Left colon (tissue), 2 donors: ENCODE measurements at regions not wholly inside any gene's neighbourhood (a gene's known extent, or its start where the extent isn't known, plus 50 kb on each side); places are given as distances from the start of the nearest gene placed in this dataset.

Experiments
- ATAC-seq: fragments of 200-7000 bp; cut with Tn5 transposase; one replicate; pipeline ENCODE4 v1.9.1; 2020; ENCODE audit warnings: mild to moderate bottlenecking, moderate library complexity
- DNase-seq, 2 donors: peaks; one replicate each; pipeline ENCODE4 v3.0.0-alpha.2; 2020
- intact Hi-C, 2 donors: fragments of 100-400 bp; cut with DNase I in 1 of 2; cut with micrococcal nuclease in 1 of 2; formaldehyde crosslinking; loops; one replicate each; pipeline versions ENCODE4 v1.11.2 to v1.14.0; 2022; cut with DNase I, micrococcal nuclease
- donor health status: DM: no; HTN: no; CAD: no.
- donor health status: DM: yes; HTN: yes; CAD: no.

DNA sequence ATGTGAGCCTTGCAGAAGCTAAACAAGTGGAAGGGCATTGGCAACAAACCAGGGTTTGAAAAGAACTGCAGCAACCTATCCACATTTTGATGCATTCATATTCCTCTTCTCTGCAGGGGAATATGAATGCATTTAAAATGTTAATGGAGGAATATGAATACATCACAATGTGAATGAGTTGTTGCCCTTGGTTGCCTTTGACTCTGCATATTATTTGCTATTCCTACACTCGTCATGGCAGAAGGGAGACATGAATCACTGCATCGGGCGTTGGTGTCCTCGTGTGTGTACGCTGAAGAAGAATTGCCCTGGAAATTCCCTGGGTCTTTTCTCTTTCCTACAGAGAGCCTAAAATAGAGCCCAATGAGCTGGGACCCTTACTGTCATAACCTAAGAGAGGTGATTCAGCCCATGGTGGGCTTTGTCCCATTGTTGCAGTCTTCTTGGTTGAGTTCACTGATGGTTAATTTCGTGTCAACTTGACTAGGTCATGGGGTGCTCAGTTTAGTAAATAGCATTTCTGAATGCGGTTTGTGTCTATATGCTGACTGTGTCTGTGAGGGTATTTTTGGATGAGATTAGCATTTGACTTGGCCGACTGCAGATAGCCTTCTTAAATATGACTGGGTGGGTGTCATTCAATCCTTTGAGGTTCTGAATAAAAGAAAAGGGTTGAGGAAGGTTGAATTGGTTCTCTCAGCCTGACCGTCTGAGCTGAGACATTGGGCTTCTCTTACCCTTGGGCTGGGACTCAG lies 1422.9 kb upstream of the TMEM132C start:
- intact Hi-C loops, result no loop called here
- ATAC-seq (no peak), DNase-seq (no peak)

DNA sequence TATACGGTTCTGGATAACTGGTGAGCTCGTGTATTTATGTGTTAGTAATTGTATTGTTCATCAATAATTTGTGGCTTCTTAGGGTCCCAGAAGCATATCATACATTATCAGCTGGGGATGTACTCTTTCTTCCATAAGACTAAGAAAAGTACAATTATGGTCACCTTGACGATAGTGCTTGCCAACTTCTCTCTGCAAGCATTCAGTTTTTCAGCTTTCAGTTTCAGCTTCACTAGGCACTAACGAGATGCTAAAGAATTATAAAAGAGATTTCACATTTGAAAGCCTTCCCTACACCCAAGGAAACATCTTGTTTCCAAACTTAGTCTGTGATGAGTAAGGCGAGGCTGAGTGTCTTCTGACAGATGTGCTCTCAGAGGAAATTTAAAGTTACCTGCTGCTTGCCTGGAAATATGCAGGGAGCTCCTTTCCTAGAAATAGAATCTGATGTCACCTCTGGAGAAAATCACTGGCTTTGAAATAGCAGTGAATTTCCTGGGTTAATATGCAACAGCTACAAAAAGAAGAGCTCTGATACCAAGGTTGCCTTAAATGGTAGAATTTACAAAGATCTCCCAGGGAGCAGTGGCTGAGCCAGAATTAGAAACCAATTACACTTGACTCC lies 1419.9 kb upstream of the TMEM132C start:
- intact Hi-C loops, result no loop called here
- ATAC-seq (no peak), DNase-seq (no peak)

DNA sequence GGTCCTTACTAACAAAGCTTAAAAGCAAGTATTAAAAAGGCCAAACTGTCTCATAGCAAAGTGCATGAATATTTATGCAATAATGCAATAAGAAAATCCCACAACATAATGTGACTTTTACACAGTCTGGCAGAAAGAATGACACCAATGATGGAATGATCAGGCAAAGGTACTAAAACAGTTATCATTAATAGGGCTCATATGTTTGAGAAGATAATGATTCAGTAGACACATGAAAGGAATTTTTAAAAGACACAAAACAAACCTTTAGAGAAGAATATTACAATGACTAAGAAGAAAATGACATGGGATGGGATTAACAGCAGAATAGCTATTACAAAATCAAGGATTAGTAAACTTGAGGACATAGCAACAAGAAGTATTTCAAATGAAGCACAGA lies 1411.2 kb upstream of the TMEM132C start:
- no peak for ATAC-seq
- intact Hi-C loops, result no loop called here
- DNase-seq, result no peak

DNA sequence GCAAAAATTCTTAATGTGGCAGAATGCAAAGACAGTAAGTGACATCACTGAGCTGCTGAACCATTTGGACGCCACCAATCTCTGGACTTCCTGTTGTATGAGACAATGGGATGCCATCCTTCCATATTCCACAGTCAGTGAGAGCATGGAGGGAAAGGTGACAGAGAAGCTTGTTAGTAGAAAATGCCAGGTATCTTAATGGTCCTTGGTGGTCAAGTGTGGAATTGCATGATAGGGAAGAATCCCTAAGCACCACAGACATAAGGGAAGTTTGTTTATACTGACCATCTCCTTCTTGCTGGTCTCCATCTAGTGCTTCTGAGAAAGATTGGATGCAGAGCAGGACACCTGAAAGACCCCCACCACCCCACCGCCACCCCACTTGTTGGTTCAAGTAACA lies 1410.0 kb upstream of the TMEM132C start:
- intact Hi-C loops, result no loop called here
- ATAC-seq (no peak), DNase-seq (no peak)

DNA sequence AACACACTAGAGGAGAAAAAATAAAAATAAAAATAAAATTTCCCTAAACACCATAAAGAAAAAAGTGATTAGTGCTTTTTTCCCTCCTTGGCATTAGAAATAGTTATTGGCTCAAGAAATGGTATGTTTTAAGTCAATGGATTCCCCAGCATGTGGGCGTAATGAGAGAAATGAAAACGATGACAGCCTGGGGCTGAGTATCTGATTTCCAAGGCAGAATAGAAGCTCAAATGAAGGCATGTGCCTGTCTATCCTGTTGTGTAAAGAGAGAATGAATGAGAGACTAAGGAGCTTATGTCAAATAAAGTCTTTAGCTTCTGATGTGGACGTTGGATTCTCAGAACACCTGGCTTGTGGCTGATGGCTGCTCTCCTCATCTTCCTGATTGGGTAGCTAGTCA lies 1408.4 kb upstream of the TMEM132C start:
- no peak for DNase-seq
- ATAC-seq, result no peak
- intact Hi-C loops, result no loop called here

DNA sequence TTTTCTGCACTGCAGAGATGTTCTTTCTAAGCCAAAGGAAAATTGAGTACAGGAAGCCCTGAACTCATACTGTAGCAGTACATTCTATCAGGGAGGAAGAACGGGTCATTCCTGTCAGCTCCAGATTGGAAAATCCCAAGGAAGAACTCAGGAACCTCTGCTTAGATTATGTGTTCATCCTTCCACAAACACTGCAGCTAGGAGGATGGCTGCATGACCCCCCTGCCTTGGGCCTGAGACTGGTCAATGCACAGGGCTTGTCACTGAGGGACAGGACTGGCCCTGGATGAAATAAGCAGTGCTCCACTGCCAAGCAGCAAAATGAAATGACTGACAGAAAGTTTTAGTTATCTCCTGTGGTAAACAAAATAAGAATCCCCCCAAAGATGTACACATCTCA lies 1406.8 kb upstream of the TMEM132C start:
- ATAC-seq (no peak), DNase-seq (no peak)
- intact Hi-C loops, result no loop called here

DNA sequence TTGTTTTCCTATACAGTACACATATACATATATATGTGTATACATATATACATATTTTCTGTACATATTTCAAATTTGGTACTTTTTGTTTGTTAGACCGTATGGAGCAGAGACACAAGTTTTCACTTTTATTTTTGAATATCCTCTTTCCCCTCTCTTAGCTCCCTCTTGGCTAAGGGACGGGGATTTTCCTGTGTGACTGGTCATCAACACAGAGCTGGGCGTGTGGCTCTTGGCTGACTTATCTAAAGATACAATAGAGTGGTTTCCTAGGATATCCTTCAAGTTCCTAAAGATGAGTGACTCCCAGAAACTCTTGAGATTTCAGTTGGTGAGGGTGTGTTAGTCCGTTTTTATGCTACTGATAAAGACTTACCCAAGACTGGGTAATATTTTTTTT lies 1404.5 kb upstream of the TMEM132C start:
- ATAC-seq (no peak), DNase-seq (no peak)
- intact Hi-C loops, result no loop called here

DNA sequence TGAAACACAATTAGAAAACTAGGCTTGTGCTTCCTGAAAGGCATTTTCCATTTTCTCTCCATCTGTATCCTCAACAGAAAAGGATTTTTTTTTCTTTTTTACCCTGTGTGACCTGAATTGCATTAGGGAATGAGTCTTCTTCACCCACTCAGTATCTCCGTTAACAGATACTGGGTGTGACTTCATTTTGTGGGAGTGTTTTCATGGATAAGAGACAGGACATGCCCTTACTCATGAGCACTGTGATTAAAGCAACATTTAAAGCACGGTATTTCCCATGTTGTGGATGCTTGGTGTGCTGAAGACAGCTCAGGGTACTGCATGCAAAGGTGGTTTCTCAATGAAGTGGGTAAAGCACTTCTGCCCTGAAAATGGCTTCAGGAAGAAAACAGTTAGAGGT lies 1397.3 kb upstream of the TMEM132C start:
- intact Hi-C loops, result loop anchor here in 1 of 2 donors (5.0 kb wide), 1 partner anchor 1337 kb away; no protein-coding TSS in a partner anchor
- ATAC-seq (no peak), DNase-seq (no peak)

DNA sequence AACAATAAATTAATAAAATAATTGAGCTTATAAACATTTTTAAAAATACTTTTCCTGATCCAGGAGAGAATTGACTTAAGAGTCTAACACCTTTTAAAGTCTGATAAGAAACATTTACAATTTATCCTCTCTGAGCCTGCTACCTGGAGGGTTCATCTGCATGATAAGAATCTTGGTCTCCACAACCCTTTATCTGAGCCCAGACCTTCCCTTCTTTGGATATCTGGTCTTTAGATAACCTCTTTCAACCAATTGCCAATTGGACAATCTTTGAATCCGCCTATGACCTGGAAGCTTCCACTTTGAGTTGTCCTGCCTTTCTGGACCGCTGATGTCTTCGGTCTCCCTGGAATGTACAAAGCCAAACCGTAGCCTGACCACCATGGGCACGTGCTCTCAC lies 1393.3 kb upstream of the TMEM132C start:
- intact Hi-C loops, result loop anchor here in 1 of 2 donors (5.0 kb wide), 1 partner anchor 1341 kb away; no protein-coding TSS in a partner anchor
- ATAC-seq, result no peak
- no peak for DNase-seq

DNA sequence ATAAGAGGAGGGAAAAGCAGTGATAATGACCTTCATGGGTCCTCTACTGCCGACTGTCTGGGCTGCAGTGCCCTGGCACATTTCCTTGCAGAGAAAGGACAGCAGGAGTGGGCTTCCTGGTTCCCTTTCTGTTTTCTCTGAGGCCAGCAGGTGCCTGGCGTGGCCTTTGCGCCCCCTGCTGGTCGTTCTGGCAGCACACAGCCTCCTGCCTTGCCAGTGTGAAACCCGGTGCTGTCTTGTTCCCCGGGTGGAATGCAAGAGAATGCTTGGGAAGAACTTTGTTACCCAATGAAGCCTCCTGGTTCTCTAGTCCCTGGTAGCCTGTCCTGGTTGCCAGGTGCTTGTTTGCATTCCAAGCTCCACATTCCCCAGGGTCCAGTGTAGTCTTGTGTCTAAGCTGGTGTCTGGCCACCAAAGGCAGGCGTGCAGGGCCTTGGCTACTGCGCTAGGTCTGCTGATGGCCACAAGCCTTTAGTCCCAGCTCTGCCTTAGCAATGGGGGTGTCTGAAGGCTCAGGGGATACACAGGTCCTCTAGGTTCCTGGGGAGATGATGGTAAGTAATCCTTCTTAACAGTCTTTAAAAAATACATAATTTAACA lies 1392.4 kb upstream of the TMEM132C start:
- DNase-seq (peak; percentile 35 to 70), ATAC-seq (peak; percentile 90)
- intact Hi-C loops, result loop anchor here in 1 of 2 donors (5.0 kb wide), 1 partner anchor 1342 kb away; no protein-coding TSS in a partner anchor

DNA sequence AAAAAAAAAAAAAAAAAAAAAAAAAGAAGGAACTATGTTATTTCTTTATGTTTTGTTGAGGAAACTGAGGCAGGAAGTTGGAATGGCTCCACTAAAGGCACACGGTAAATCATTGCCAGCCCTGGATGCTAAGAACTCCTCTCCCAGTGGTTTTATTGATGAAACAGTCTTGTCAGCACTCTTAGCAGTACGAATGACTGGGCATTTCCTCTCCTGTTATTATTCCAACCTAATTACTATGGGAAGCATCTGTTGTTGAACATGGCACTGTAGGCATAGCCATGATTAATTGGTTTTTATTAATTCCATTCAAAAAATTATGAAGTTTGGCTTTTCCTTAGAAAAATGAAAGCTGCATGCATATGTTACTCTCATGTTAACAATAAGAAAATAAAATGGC lies 1387.1 kb upstream of the TMEM132C start:
- intact Hi-C loops, result no loop called here
- DNase-seq (no peak), ATAC-seq (no peak)

DNA sequence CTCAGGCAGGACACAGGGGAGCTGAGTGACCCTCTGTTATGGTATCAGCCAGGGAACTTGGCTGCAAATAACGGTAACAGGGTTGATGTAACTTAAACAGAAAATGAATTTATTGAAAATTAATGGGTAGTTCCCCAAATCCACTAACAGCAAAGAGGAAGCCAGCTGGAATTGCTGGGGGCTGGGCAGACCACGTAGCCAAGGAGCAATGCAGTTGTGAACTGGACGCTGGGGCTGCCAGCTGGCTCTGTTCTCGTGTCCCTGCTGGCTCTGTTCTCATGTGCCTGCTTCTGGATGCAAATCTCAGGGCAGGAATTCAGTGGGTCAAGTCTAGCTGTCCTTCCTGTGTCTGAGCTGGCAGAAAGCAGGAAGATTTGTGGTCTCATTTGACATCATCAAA lies 1383.3 kb upstream of the TMEM132C start:
- DNase-seq (no peak), ATAC-seq (no peak)
- intact Hi-C loops, result no loop called here

DNA sequence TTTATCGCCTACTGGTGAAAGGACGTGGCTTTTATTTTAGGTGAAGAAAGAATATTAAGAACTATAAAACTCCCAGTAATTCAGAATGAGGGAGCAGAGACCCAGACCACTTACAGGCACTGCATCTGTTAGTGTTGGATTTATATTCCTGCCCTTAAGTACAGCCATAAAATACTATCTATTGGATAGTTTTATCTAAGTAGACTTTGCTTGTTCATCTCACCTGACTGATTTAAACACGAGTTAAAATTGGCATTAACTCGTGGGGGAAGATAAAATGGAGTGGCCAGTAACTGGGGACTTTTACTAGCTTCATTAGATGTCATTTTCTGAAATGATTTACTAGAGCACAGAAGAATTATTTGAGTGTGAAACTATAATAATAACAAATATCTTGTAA lies 1377.5 kb upstream of the TMEM132C start:
- ATAC-seq, result no peak
- DNase-seq, result no peak
- intact Hi-C loops, result no loop called here

DNA sequence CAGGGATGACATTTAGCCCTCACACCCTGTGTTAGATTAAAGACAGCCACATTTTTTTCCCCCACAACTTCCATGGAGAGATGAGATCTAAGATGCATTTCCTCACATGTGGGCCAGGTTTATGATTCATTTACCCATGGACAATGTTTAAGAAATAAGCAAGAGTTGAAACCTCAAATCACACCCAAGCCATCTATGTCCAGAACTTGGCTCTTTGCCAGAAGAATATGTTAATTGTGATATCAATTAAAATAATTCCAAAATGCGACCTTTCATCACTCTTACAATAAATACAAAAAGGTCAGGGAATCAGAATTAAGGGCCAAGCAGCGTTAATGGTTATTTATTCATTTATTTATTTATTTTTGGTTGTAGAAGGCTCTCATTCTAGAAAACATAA lies 1376.9 kb upstream of the TMEM132C start:
- no peak for DNase-seq
- intact Hi-C loops, result no loop called here
- ATAC-seq, result no peak

DNA sequence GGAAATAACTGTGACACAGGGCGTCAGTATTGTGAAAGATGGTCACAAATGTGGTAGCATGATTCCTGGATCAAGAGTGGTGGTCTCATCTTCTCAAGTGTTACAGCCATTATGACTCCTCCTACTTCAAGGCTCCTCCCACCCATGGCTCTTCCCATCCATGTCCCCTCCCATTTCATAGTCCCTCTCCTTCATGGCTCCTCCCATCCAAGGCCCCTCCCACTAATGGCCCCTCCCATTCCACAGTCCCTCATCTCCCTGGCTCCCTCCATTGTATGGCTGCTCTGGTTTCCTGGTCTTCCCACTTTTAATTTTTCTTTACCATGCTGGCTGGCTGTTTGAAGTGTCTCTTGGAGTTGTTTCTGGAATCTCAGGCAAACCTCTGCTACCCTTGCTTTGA lies 1375.2 kb upstream of the TMEM132C start:
- intact Hi-C loops, result no loop called here
- DNase-seq (no peak), ATAC-seq (no peak)

DNA sequence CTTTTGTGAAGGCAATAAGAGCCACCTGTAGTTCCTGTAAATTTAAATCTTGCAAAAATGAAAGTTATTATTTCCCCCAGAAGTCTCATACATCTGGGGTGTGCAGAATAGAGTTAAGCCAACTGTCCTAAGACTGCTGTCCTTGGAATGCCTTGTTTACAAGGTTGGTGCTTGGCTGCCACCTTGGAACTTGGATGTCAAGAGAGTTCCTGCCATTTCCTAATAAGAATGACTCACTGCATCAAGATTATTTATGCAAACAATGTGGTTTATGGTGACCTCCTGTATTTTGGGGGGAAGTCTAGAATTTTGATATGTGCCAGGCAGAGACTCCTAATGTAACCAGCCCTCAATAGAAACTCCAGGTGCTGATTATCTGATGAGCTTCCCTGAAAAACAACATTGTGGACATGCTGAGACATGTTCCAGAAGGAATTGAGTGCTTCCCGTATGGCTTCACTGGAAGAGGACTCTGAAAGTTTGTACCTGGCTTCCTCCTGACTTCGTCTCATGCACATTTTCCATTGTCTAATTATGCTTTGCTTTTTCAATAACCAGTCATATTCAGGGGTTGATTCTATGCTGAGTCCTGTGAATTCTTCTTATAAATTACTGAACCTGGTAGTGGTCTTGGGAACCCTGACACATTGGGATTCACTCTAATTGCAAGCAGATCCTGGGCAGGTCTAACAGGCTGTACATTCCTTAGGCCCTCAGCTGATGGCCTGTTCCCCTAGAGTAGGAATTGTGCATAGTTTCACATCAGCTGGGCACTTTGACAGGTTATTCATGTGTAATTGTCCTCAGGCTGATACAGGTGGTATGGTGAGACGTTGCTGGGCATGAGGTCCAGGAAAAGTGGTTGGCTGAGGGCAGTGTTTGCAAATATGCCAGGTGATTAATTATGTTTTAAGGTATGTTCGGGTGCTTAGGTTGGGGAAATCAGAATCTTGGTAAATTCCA lies 1370.7 kb upstream of the TMEM132C start:
- no peak for ATAC-seq
- intact Hi-C loops, result no loop called here

DNA sequence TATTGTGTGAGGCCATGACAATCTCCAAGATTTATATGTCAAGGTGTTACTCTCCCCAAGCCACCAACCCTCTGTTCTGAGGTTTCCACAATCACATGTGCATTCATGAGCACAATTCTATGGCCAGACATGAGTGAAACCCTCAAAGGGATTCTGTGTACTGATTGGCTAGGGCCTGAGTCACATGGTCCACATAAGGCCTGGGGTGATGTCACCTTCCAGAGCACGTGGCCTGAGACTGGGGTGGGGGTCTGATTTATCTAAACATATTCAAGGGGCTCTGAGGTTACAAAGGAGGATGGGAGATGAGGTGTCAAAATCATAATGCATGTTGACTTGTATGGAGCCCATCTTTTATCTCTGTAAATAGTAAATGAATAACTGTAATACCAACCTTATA lies 1369.9 kb upstream of the TMEM132C start:
- no peak for ATAC-seq

More for the DNA sequence above, 1370.7 kb upstream of the TMEM132C start:
- DNase-seq, result no peak

DNA sequence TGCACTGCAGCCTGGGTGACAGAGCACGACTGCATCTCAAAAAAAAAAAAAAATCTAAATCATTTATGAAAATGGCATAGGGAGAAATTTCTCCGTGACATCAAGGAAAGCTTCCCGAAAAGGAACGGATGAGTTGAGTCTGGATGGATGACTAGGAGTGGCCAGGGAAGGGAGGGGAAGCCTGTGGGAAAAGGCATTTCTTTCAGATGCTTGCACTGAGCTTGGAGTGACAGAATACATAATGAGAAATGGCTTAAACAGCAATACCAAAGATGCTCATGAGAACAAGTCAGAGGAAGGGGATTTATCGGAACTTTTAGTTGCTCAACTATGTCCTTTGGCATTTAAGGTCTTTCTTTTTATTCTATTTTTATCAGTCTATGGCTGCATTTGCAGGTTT lies 1369.2 kb upstream of the TMEM132C start:
- intact Hi-C loops, result no loop called here
- ATAC-seq (no peak), DNase-seq (no peak)

More for the DNA sequence above, 1369.9 kb upstream of the TMEM132C start:
- DNase-seq, result no peak
- intact Hi-C loops, result no loop called here

DNA sequence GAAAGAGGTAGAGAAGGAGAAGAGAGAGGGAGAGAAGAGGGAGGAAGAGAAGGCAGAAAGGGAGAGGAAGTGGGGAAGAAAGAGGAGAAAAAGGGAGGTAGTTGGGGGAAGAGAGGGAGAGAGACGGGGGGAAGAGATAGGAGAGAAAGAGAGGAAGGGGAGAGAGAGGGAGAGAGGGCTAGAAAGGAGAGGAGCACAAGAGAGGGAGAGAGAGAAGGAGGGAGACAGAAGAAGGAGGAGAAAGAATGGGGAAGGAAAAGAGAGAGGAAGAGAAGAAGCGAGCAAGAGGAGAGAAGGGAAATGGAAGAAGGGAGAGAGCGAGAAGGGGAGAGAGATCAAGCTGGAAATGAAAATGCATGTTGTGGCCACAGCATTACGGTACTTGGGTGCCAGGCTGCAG lies 1368.4 kb upstream of the TMEM132C start:
- intact Hi-C loops, result no loop called here
- ATAC-seq, result no peak

More for the DNA sequence above, 1368.4 kb upstream of the TMEM132C start:
- no peak for DNase-seq
